GM23338 (cell line): ENCODE measurements at regions not wholly inside any gene's neighbourhood (a gene's known extent, or its start where the extent isn't known, plus 50 kb on each side); places are given as distances from the start of the nearest gene placed in this dataset.
A peak's percentile ranks its signal among the peaks of the same experiment; 100 is the strongest.

Source experiments
- CREB1 ChIP-seq: fragments of 250-450 bp; sonication (Bioruptor Pico); IDR thresholded peaks from 2 replicates; pipeline ENCODE4 v1.5.0; 2020; ENCODE audit warnings: low read depth, mild to moderate bottlenecking, moderate library complexity
- CTCF ChIP-seq, 2 experiments: fragments of 200-600 bp in 1 of 2; sonication (generic) in 1 of 2; conservative IDR thresholded peaks; 2 replicates each; pipeline versions ENCODE4 v1.5.1 to v1.6.1; 2016 to 2017; ENCODE audit warnings: antibody characterized with exemption in 2 of 2, low read depth in 2 of 2, mild to moderate bottlenecking in 2 of 2, moderate library complexity in 1 of 2
- EZH2 ChIP-seq: fragments of 200-600 bp; sonication (generic); IDR thresholded peaks from one replicate; pipeline ENCODE4 v1.8.0; 2017; ENCODE audit warnings: antibody characterized with exemption, mild to moderate bottlenecking, low read depth; ENCODE audit not compliant: unreplicated experiment
- POLR2AphosphoS5 ChIP-seq: IDR thresholded peaks from 2 replicates; pipeline ENCODE4 v1.6.1; 2016; ENCODE audit warnings: antibody characterized with exemption, low read depth
- TF ChIP-seq, protein P1 (sequence below): IDR thresholded peaks from one replicate; pipeline ENCODE4 v1.6.1; 2018; ENCODE audit warnings: antibody characterized with exemption; ENCODE audit not compliant: unreplicated experiment

GRCh38 chr6:97925504-97925903 is 642.5 kb upstream of the MMS22L start:
- TF ChIP-seq CTCF (conservative IDR thresholded peaks at IDR 0.05; ENCODE audit: low read depth in 2 of 2) (peak; percentile 56 to 61), EZH2 (no peak), POLR2AphosphoS5 (no peak), CREB1 (CRISPR knock-in tag) (no peak)
- TF ChIP-seq, protein P1, sequence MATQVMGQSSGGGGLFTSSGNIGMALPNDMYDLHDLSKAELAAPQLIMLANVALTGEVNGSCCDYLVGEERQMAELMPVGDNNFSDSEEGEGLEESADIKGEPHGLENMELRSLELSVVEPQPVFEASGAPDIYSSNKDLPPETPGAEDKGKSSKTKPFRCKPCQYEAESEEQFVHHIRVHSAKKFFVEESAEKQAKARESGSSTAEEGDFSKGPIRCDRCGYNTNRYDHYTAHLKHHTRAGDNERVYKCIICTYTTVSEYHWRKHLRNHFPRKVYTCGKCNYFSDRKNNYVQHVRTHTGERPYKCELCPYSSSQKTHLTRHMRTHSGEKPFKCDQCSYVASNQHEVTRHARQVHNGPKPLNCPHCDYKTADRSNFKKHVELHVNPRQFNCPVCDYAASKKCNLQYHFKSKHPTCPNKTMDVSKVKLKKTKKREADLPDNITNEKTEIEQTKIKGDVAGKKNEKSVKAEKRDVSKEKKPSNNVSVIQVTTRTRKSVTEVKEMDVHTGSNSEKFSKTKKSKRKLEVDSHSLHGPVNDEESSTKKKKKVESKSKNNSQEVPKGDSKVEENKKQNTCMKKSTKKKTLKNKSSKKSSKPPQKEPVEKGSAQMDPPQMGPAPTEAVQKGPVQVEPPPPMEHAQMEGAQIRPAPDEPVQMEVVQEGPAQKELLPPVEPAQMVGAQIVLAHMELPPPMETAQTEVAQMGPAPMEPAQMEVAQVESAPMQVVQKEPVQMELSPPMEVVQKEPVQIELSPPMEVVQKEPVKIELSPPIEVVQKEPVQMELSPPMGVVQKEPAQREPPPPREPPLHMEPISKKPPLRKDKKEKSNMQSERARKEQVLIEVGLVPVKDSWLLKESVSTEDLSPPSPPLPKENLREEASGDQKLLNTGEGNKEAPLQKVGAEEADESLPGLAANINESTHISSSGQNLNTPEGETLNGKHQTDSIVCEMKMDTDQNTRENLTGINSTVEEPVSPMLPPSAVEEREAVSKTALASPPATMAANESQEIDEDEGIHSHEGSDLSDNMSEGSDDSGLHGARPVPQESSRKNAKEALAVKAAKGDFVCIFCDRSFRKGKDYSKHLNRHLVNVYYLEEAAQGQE, result no peak
